GM21717 (cell line): ENCODE measurements at regions not wholly inside any gene's neighbourhood (a gene's known extent, or its start where the extent isn't known, plus 50 kb on each side); places are given as distances from the start of the nearest gene placed in this dataset.

Experiments used
- ATAC-seq: cut with Tn5 transposase; IDR thresholded peaks from one replicate; pipeline ENCODE4 v1.9.1; 2021; ENCODE audit warnings: mild to moderate bottlenecking, moderate library complexity; ENCODE audit not compliant: unreplicated experiment

DNA sequence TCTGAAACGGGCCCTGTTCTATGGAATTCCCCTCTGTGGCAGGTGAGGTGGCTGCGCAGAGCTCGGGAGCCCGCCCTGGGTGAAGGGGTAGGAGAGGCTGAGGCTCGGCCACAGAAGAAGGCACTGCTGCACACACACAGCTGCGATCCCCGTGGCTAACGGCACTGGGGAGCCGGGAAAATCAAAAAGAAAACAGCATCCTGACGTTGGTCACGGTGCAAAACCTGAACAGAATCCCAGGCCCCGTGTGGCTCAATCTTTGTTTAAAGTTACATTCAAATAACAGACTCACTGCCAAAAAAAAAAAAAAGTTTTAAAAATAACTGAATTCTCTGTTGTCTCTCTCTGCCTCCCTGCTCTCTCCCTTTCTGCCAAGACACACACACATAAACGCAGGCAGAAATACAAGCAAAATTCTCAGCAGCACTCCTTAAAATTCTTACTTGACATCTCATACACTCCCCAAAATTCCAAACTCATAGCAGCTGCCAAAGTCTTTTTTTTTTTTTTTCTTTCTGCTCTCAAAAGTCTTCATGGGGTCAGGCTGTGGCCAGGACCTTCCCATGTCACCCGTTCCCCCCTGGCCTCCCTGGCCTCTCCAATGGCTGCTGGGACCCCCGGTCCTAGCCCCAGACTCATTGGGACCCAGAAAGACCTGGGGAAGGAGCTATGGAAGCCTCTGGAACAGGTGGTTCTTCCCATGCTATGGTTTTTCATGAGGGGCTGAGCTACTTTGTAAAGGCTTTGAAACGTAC, 248.8 kb downstream of the TTLL2 start:
- no peak for ATAC-seq

DNA sequence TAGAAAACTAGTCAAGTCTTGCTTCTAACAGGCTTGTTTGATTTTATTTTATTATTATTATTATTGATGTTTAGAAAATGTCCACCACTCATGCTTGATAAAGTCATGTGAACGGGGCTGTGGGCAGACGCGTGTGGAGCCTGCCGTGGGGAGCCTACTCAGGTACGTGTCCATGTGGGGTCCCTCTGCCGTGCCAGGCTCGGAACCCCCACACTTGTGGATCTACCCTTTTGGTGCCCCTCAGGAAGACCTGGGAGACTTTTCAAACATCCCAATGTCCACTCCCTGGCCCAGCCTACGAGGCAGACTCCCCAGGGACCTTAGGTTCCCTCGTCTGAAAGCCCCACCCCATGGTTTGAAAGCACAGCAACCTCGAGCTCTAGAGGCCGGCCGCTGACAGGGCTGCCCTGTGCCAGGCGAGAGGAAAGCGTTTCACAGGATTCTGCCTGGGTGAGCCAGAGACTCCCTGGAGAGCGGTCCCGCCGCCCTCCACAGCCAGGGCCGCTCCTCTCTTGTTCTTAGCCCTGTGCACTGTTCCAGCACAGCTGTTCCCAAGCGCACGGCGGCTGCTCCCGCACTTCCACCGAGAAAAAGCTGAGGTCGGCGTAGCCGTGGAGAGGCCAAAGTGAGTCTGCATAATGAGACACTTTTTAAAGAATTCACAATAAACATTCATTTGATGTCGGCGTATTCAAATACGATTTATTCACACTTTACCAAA, 249.7 kb downstream of the TTLL2 start:
- ATAC-seq, result no peak

DNA sequence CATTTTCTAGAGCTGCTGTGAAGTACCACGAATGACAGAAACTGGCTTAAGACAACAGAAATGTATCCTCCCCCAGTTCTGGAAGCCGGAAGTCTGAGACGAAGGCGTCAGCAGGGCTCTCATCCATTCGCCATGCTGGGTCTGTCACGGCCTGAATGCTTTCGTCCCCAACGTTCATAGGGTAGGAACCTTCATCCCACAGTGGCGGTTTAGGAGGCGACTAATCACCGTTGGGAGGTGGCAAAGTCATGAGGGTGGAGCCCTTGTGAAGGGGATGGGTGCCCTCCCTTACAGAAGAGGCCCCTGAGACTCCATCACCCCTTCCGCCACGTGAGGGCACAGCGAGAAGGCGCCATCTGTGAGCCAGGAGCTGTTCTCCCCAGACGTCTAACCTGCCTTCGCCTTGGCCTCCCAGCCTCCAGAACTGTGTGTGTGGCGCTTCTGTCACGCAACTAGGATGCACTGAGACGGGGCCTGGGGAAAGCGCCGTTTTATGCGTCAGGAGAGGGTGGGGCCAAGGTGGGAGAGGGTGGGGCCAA, 250.3 kb downstream of the TTLL2 start:
- ATAC-seq, result no peak

- ATAC-seq, result no peak
Observed at GRCh38 chr6:167576050-167576741, 250.5 kb upstream of the AFDN start.

DNA sequence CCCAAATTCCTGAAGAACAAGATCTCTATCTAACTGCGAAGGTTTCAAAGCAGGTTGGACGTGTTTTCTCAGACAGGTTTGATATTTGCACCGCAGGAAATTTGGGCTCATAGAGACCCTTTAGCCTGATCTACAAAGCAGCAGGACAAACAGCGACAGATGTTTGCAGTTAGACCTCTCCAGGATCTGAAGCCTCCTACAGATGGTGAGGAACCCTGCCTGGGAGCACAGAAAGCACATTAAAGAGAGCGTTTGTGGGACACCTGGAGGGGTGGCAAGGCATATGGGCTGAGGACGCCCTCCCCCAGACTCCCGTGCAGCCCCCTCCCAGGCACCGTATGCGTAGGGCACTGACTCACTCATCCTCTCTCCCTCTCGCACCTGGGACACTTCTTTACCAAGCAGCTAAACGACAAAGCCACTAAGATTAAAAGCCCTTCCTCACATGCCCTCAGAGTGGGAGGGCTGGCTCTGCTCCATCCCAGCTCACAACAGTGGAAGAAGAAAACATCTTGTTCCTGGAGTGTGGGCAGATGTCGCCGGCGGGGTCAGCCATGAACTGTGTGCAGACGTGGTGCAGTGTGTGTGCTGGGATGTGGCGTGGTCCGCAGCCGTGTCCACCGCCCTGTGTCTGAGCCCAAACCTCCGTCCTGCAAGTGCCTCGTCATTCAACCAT, 249.7 kb upstream of the AFDN start:
- no peak for ATAC-seq

- ATAC-seq, result no peak
Observed at GRCh38 chr6:167577891-167578361, 248.8 kb upstream of the AFDN start.

DNA sequence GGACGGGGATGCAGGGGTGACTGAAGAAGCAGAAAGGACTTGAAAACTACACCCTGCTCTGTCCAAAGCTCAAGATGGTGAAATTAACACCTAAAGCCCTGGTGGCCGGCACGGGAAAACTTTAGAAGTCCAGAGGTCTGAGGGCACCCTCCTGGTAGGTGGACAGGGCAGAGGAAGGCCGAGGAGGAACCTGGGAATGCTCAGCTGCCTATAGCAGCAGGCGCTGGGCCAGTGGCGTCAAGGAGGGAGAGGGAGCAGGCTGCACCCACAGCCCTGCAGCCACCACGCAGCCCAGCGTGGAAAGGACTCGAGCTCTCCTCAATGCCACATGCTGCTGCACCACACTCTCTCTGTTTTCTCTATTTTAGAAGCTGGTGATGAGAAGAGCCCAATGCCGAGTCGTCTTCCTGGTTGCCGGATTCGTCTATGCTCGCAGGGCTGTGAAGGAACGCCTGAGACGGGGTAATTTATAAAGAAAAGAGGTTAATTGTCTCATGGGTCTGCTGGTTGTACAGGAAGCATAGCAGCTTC, 248.3 kb upstream of the AFDN start:
- no peak for ATAC-seq

- no peak for ATAC-seq
Observed at GRCh38 chr6:167579806-167580618, 246.7 kb upstream of the AFDN start.

DNA sequence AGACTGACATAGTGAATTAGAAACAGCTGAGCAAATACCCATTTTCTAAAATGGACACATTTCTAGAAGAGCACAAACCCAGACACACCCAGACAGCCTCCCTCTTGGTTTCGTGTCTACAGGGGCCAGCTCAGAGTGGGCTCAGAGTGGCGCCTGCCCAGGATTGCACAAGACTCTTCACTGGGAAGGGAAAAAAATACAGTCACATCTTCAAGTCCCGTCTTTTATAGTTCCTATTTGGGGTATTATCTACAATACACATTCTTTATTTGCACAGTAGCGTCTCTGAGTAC, 246.1 kb upstream of the AFDN start:
- no peak for ATAC-seq

- no peak for ATAC-seq
Observed at GRCh38 chr6:167581637-167582036, 245.1 kb upstream of the AFDN start.

GRCh38 chr6:167583412-167583811, 243.3 kb upstream of the AFDN start:
- ATAC-seq, result no peak

- ATAC-seq, result no peak
Observed at GRCh38 chr6:167588181-167588919, 238.4 kb upstream of the AFDN start.

DNA sequence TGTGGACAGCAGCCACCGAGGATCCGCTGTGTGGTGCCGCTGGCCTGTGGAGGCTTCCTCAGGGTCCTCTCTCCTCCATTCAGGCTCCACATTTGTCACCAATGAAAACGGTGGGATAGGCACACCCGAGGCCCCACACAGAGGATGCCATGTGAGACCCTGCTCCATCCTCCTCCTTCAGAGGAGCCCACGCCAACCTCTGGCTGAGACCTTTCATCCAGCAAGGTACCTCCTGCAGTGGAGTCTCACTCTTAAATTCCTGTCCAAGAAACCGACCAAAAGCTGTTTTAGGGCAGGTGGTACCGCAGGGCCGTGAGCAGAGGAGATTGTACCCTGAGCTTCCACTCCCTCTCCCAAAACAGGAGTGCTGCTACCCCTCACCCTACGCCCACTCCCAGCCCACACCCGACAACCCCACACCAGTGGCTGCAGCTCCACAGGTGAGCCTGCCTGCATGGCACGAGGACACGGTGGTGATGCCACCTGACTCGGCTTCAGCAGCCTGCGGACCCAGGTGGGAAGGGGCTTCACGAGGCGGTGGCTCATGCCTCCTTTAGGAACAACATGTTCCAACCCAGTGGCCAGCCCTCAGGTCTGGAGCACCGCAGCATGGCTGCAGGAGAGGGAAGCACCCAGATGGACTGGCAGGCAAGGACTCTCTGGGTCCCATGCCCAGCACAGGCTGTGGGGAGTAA, 237.6 kb upstream of the AFDN start:
- ATAC-seq, result no peak

DNA sequence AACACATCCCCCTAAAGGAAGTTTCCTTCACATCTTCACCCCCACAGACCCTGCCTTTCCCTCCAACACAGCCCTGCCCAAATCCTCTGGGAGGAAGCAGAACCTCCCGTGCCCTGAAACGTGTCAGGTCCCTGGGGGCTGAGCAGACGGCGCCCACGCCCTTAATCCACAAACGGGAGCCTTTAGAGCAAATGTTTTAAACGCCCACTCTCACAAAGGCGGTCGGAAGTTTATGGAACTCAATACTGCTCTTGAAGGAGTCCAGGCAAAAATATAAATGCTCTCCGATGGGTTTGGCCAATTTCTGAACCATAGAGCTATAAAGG, 237.1 kb upstream of the AFDN start:
- ATAC-seq, result no peak

DNA sequence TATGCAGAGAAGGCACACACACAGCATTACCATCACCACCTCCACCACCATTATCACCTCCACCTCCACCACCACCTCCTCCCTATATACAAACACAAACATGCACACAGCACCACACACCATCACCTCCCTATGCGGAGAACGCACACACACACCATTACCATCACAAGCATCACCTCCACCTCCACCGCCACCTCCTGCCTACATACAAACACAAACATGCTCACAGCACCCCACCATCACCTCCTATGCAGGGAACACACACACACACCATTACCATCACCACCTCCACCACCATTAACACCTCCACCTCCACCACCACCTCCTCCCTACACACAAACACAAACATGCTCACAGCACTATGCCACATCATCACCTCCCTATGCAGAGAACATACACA, 236.5 kb upstream of the AFDN start:
- no peak for ATAC-seq
